Hematopoietic multipotent progenitor cell treated with erythropoietin and hydrocortisone succinate and interleukin-3 and kit ligand, for 17 days (in vitro differentiated cells): ENCODE measurements at regions not wholly inside any gene's neighbourhood (a gene's known extent, or its start where the extent isn't known, plus 50 kb on each side); places are given as distances from the start of the nearest gene placed in this dataset.
"Not testable (repeated sequence)": the region's sequence is repeated elsewhere in the genome, so short reads cannot be mapped to it uniquely, and the experiment has no call there.

Experiments used
- DNase-seq: peaks from one replicate; pipeline ENCODE4 v3.0.0-alpha.2; 2015; ENCODE audit warnings: low spot score

- no peak for DNase-seq
Observed at GRCh38 chrY:26638063-26638462, 1016.1 kb downstream of the CDY1 start.

- DNase-seq = not testable (repeated sequence)
Observed at GRCh38 chrY:26645856-26646255, 1023.9 kb downstream of the CDY1 start.

- DNase-seq = not testable (repeated sequence)
Observed at GRCh38 chrY:26648240-26648639, 1026.3 kb downstream of the CDY1 start.

- not testable (repeated sequence) for DNase-seq
Observed at GRCh38 chrY:26664245-26664644, 1042.3 kb downstream of the CDY1 start.

GRCh38 chrY:26666691-26667090 lies 1044.8 kb downstream of the CDY1 start:
- DNase-seq = not testable (repeated sequence)

- not testable (repeated sequence) for DNase-seq
Observed at GRCh38 chrY:26669243-26669642, 1047.3 kb downstream of the CDY1 start.

GRCh38 chrY:26670360-26670871 lies 1048.5 kb downstream of the CDY1 start:
- peak; percentile 39 for DNase-seq

- DNase-seq = peak; percentile 59
Observed at GRCh38 chrY:26670881-26671879, 1049.3 kb downstream of the CDY1 start.
